ENCODE measurements at regions not wholly inside any gene's neighbourhood (a gene's known extent, or its start where the extent isn't known, plus 50 kb on each side); places are given as distances from the start of the nearest gene placed in this dataset.

DNA sequence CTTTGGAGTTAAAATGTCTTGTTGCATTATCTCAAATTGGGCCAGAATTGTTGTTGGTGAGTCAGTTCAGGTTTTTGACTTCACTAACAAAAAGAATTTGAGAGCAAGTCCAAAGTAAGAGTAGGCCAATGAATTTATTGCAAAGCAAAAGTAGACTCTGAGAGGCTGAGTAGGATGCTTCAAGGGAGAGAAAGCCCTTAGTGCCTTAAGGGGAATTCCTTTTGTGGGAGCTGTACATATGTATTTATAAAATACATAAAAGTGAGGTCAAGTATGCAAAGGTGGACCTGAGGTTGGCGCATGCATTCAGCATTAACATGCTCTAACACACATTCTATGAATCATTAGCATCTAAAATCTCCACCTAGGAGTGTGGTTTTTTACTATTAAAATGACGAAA, 565.4 kb downstream of the GRXCR1 start:
- DNase-seq (ENCODE audit: low read depth in 1 of 2, low spot score in 1 of 2), result no peak
- TF ChIP-seq, protein P1, sequence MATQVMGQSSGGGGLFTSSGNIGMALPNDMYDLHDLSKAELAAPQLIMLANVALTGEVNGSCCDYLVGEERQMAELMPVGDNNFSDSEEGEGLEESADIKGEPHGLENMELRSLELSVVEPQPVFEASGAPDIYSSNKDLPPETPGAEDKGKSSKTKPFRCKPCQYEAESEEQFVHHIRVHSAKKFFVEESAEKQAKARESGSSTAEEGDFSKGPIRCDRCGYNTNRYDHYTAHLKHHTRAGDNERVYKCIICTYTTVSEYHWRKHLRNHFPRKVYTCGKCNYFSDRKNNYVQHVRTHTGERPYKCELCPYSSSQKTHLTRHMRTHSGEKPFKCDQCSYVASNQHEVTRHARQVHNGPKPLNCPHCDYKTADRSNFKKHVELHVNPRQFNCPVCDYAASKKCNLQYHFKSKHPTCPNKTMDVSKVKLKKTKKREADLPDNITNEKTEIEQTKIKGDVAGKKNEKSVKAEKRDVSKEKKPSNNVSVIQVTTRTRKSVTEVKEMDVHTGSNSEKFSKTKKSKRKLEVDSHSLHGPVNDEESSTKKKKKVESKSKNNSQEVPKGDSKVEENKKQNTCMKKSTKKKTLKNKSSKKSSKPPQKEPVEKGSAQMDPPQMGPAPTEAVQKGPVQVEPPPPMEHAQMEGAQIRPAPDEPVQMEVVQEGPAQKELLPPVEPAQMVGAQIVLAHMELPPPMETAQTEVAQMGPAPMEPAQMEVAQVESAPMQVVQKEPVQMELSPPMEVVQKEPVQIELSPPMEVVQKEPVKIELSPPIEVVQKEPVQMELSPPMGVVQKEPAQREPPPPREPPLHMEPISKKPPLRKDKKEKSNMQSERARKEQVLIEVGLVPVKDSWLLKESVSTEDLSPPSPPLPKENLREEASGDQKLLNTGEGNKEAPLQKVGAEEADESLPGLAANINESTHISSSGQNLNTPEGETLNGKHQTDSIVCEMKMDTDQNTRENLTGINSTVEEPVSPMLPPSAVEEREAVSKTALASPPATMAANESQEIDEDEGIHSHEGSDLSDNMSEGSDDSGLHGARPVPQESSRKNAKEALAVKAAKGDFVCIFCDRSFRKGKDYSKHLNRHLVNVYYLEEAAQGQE (IDR thresholded peaks at IDR 0.05; ENCODE audit: insufficient replicate concordance, low read depth), result no peak
- TF ChIP-seq SPI1 (IDR thresholded peaks at IDR 0.05; ENCODE audit: borderline replicate concordance, low read depth), result no peak
- no peak for TF ChIP-seq POLR2AphosphoS5 (IDR thresholded peaks at IDR 0.05; ENCODE audit: low read depth)
- TF ChIP-seq, protein P2, sequence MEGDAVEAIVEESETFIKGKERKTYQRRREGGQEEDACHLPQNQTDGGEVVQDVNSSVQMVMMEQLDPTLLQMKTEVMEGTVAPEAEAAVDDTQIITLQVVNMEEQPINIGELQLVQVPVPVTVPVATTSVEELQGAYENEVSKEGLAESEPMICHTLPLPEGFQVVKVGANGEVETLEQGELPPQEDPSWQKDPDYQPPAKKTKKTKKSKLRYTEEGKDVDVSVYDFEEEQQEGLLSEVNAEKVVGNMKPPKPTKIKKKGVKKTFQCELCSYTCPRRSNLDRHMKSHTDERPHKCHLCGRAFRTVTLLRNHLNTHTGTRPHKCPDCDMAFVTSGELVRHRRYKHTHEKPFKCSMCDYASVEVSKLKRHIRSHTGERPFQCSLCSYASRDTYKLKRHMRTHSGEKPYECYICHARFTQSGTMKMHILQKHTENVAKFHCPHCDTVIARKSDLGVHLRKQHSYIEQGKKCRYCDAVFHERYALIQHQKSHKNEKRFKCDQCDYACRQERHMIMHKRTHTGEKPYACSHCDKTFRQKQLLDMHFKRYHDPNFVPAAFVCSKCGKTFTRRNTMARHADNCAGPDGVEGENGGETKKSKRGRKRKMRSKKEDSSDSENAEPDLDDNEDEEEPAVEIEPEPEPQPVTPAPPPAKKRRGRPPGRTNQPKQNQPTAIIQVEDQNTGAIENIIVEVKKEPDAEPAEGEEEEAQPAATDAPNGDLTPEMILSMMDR (IDR thresholded peaks at IDR 0.05; ENCODE audit: insufficient read depth, low read length), result no peak
- no peak for TF ChIP-seq GABPA (IDR thresholded peaks at IDR 0.05; ENCODE audit: low read depth)
- no peak overlapping the region for H3K27ac ChIP-seq (replicated peaks)

DNA sequence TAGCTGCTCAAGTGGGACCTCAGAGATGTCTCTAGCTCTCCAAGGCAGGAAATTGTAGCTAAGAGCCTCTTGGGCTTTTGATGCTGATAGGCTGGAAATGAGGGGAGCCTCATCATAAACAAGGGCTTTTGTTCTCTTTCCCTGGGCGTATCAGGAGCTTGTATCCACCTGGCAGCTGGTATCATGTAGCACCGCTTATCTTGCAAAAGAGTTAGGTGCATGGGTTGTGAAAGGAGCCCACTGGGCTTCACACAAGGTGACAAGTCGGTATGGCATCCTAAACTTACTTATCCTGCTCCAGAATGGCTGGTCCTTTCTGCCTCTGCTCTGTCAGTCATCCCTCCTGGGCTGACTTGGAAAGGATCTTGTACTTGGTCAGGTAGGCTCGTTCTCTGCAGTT, 565.8 kb downstream of the GRXCR1 start:
- no peak for DNase-seq (ENCODE audit: low read depth in 1 of 2, low spot score in 1 of 2)
- no peak overlapping the region for H3K4me3 ChIP-seq (replicated peaks; ENCODE audit: insufficient read depth, low read length)
- no peak overlapping the region for H3K27ac ChIP-seq (replicated peaks)

More for the DNA sequence above, 565.4 kb downstream of the GRXCR1 start:
- no peak overlapping the region for H3K4me3 ChIP-seq (replicated peaks; ENCODE audit: insufficient read depth, low read length)
- H3K27me3 ChIP-seq (ENCODE audit: insufficient read depth, poor library complexity, severe bottlenecking), result no peaks in the 10 kb centered on the region

DNA sequence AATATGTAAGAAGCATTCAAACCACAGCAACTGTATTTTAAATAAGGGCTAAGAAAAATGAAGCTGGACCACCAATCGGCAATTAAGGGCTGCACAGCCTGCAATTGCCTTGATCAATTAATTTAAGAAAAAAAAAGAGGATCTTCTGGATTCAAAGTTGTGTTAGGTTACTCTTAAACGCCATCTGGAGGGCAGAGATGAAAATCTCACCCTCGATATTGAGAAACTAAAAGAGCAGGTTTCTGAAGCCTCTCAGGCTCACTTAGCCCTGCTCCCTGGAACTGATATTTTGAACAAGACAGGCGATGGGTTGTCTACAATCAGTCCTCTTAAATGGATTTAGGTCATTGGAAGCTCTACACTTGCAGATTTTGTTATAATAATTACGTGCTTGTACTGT, 579.4 kb downstream of the GRXCR1 start:
- Histone ChIP-seq H3K27me3 (ENCODE audit: insufficient read depth, poor library complexity, severe bottlenecking) (no peaks in the 10 kb centered on the region), H3K27ac (replicated peaks) (no peak overlapping the region), H3K4me3 (replicated peaks; ENCODE audit: insufficient read depth, low read length) (no peak overlapping the region)
- TF ChIP-seq GABPA (IDR thresholded peaks at IDR 0.05; ENCODE audit: low read depth) (no peak), SPI1 (IDR thresholded peaks at IDR 0.05; ENCODE audit: borderline replicate concordance, low read depth) (no peak)
- TF ChIP-seq, protein P1 (IDR thresholded peaks at IDR 0.05; ENCODE audit: insufficient replicate concordance, low read depth), result no peak
- TF ChIP-seq, protein P2 (IDR thresholded peaks at IDR 0.05; ENCODE audit: insufficient read depth, low read length), result no peak
- DNase-seq (ENCODE audit: low read depth in 1 of 2, low spot score in 1 of 2), result no peak

More for the DNA sequence above, 565.8 kb downstream of the GRXCR1 start:
- TF ChIP-seq SPI1 (IDR thresholded peaks at IDR 0.05; ENCODE audit: borderline replicate concordance, low read depth) (no peak), GABPA (IDR thresholded peaks at IDR 0.05; ENCODE audit: low read depth) (no peak), POLR2AphosphoS5 (IDR thresholded peaks at IDR 0.05; ENCODE audit: low read depth) (no peak)
- TF ChIP-seq, protein P1 (IDR thresholded peaks at IDR 0.05; ENCODE audit: insufficient replicate concordance, low read depth), result no peak
- TF ChIP-seq, protein P2 (IDR thresholded peaks at IDR 0.05; ENCODE audit: insufficient read depth, low read length), result no peak
- H3K27me3 ChIP-seq (ENCODE audit: insufficient read depth, poor library complexity, severe bottlenecking), result no peaks in the 10 kb centered on the region
